ENCODE measurements at regions not wholly inside any gene's neighbourhood (a gene's known extent, or its start where the extent isn't known, plus 50 kb on each side); places are given as distances from the start of the nearest gene placed in this dataset.

DNA sequence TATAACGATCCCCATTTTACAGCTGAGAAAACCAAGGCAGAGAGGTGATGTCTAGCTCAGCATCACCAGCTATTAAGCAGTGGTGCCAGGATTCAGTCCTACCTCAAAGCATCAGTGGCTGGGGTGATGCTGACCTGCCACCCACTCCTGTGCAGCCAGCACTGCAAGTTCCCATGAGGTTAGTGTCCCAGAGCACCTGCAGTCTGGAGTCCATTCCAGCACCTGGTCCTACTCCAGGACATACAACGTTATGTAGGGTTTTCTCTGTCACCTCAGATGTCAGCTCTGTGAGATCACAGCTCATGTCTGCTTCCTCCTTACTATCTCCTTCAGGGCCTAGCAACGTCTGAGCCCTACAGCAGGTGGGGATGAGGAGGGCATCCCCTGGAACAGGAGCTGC lies 328.0 kb upstream of the HS6ST1 start:
- ATAC-seq: no peak

DNA sequence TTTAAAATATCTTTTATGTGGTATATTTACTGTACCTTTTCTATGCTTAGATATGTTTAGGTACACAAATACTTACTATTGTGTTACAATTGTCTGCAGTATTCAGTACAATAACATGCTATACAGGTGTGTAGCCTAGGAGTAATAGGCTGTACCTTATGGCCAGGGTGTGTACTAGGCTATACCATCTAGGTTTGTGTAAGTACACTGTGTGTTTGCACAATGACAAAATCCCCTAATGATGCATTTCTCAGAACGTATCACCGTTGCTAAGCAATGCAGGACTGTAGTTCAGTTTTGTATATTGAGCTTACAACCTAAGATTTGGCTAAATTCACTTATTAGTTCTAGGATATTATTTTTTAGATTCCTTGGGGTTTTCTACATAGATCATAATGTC lies 332.3 kb upstream of the HS6ST1 start:
- Histone ChIP-seq H3K36me3 (no peaks in the 10 kb centered on the region), H3K27ac (no peak overlapping the region), H3K4me1 (no peaks in the 10 kb centered on the region), H3K27me3 (no peaks in the 10 kb centered on the region), H3K4me3 (no peak overlapping the region), H3K9me3 (no peaks in the 10 kb centered on the region)
- TF ChIP-seq, protein P1, sequence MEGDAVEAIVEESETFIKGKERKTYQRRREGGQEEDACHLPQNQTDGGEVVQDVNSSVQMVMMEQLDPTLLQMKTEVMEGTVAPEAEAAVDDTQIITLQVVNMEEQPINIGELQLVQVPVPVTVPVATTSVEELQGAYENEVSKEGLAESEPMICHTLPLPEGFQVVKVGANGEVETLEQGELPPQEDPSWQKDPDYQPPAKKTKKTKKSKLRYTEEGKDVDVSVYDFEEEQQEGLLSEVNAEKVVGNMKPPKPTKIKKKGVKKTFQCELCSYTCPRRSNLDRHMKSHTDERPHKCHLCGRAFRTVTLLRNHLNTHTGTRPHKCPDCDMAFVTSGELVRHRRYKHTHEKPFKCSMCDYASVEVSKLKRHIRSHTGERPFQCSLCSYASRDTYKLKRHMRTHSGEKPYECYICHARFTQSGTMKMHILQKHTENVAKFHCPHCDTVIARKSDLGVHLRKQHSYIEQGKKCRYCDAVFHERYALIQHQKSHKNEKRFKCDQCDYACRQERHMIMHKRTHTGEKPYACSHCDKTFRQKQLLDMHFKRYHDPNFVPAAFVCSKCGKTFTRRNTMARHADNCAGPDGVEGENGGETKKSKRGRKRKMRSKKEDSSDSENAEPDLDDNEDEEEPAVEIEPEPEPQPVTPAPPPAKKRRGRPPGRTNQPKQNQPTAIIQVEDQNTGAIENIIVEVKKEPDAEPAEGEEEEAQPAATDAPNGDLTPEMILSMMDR (IDR thresholded peaks at IDR 0.05 in 4 of 5, conservative IDR thresholded peaks at IDR 0.05 in 1 of 5): no peak
- TF ChIP-seq POLR2A (IDR thresholded peaks at IDR 0.05): no peak
- in situ Hi-C loops (cut with MboI; ENCODE audit: low sequenced_read_pairs in 4 of 4) (no loop called here), intact Hi-C loops (cut with DNase I; ENCODE audit: low total_unique reads) (no loop called here)
- ATAC-seq (no peak), DNase-seq (no peak)

More for the DNA sequence above, 328.0 kb upstream of the HS6ST1 start:
- no peaks in the 10 kb centered on the region for H3K9me3 ChIP-seq
- in situ Hi-C loops (cut with MboI; ENCODE audit: low sequenced_read_pairs in 4 of 4) (no loop called here), intact Hi-C loops (cut with DNase I; ENCODE audit: low total_unique reads) (no loop called here)
- no peak overlapping the region for H3K27ac ChIP-seq
- no peaks in the 10 kb centered on the region for H3K36me3 ChIP-seq
- H3K27me3 ChIP-seq: no peaks in the 10 kb centered on the region
- TF ChIP-seq, protein P1 (IDR thresholded peaks at IDR 0.05 in 4 of 5, conservative IDR thresholded peaks at IDR 0.05 in 1 of 5): no peak
- no peak for TF ChIP-seq POLR2A (IDR thresholded peaks at IDR 0.05)
- no peak overlapping the region for H3K4me3 ChIP-seq
- no peak for DNase-seq
- no peaks in the 10 kb centered on the region for H3K4me1 ChIP-seq

- Histone ChIP-seq H3K4me1 (no peaks in the 10 kb centered on the region), H3K36me3 (no peaks in the 10 kb centered on the region), H3K27ac (no peak overlapping the region), H3K4me3 (no peak overlapping the region), H3K9me3 (no peaks in the 10 kb centered on the region), H3K27me3 (no peaks in the 10 kb centered on the region)
- ATAC-seq (no peak), DNase-seq (peak; percentile 9 to 27)
- intact Hi-C loops (cut with DNase I; ENCODE audit: low total_unique reads): no loop called here
- TF ChIP-seq, protein P1 (IDR thresholded peaks at IDR 0.05 in 4 of 5, conservative IDR thresholded peaks at IDR 0.05 in 1 of 5): no peak
- in situ Hi-C loops (cut with MboI; ENCODE audit: low sequenced_read_pairs in 4 of 4): no loop called here
Observed at GRCh38 chr2:128654408-128654807, 335.7 kb upstream of the HS6ST1 start.

GRCh38 chr2:128660836-128661235 lies 342.2 kb upstream of the HS6ST1 start:
- DNase-seq (no peak), ATAC-seq (no peak)
- Histone ChIP-seq H3K36me3 (no peaks in the 10 kb centered on the region), H3K27me3 (no peaks in the 10 kb centered on the region), H3K27ac (no peak overlapping the region), H3K4me1 (no peaks in the 10 kb centered on the region), H3K4me3 (no peak overlapping the region), H3K9me3 (no peaks in the 10 kb centered on the region)
- intact Hi-C loops (cut with DNase I; ENCODE audit: low total_unique reads): no loop called here
- in situ Hi-C loops (cut with MboI; ENCODE audit: low sequenced_read_pairs in 4 of 4): no loop called here
- TF ChIP-seq POLR2A (IDR thresholded peaks at IDR 0.05): no peak
- TF ChIP-seq, protein P1 (IDR thresholded peaks at IDR 0.05 in 4 of 5, conservative IDR thresholded peaks at IDR 0.05 in 1 of 5): no peak

GRCh38 chr2:128661311-128661710 lies 342.6 kb upstream of the HS6ST1 start:
- DNase-seq (no peak), ATAC-seq (no peak)
- no peaks in the 10 kb centered on the region for H3K27me3 ChIP-seq

More at GRCh38 chr2:128661311-128661710, 342.6 kb upstream of the HS6ST1 start:
- Histone ChIP-seq H3K27ac (no peak overlapping the region), H3K9me3 (no peaks in the 10 kb centered on the region), H3K4me1 (no peaks in the 10 kb centered on the region), H3K36me3 (no peaks in the 10 kb centered on the region), H3K4me3 (no peak overlapping the region)
- intact Hi-C loops (cut with DNase I; ENCODE audit: low total_unique reads): no loop called here
- no peak for TF ChIP-seq POLR2A (IDR thresholded peaks at IDR 0.05)
- TF ChIP-seq, protein P1 (IDR thresholded peaks at IDR 0.05 in 4 of 5, conservative IDR thresholded peaks at IDR 0.05 in 1 of 5): no peak
- in situ Hi-C loops (cut with MboI; ENCODE audit: low sequenced_read_pairs in 4 of 4): no loop called here
